GM12891 (cell line): ENCODE measurements at regions not wholly inside any gene's neighbourhood (a gene's known extent, or its start where the extent isn't known, plus 50 kb on each side); places are given as distances from the start of the nearest gene placed in this dataset.

Experiments
- POLR2A ChIP-seq: IDR thresholded peaks from 2 replicates; pipeline ENCODE4 v1.6.1; 2011; ENCODE audit warnings: low read depth, low read length, control low read depth
- POLR2AphosphoS5 ChIP-seq: IDR thresholded peaks from 2 replicates; pipeline ENCODE4 v1.6.1; 2011; ENCODE audit warnings: low read depth, low read length, control low read depth

DNA sequence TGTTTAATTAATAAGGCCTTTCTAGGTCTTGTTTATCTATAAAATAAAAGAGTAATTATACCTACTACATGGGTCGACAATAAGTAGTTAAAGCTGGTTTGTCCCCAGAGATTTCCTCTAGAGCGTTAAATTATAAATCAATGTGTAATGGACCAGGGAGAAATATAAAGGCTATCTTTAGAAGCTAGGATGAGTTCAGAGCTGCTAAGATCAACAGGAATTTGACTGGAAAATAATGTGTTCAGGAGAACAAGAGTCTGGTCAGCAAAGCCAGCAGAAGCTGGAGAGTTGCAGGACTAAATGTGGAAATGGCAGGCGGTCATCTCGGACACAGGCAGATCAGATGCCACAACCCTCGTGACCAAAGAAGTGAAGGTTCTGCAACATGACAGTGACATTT lies 428.8 kb downstream of the EPM2A start:
- TF ChIP-seq POLR2A (no peak), POLR2AphosphoS5 (no peak)
